ENCODE measurements at regions not wholly inside any gene's neighbourhood (a gene's known extent, or its start where the extent isn't known, plus 50 kb on each side); places are given as distances from the start of the nearest gene placed in this dataset.

DNA sequence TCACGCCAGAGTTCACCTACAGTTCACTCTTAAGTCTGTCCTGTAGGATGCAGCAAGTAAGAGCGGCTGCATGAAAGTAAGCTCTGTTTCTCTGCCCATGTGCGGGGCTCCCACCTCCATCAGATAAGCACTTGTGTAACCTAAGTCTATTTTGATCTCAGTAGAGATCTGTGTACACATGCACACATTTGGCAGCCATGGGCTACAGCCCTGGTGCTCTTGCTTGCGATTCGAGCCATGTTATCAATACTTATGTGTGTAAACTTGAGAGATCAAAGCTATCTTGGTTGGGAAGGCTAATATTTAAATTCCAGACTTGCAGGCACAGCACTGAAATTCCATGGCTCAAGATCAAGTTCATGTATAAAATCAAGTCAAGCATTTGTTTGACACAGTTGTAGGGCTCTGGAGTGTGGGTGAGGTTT lies 244.7 kb upstream of the FGGY start:
- DNase-seq (ENCODE audit: low spot score) = no peak
- TF ChIP-seq, protein P1, sequence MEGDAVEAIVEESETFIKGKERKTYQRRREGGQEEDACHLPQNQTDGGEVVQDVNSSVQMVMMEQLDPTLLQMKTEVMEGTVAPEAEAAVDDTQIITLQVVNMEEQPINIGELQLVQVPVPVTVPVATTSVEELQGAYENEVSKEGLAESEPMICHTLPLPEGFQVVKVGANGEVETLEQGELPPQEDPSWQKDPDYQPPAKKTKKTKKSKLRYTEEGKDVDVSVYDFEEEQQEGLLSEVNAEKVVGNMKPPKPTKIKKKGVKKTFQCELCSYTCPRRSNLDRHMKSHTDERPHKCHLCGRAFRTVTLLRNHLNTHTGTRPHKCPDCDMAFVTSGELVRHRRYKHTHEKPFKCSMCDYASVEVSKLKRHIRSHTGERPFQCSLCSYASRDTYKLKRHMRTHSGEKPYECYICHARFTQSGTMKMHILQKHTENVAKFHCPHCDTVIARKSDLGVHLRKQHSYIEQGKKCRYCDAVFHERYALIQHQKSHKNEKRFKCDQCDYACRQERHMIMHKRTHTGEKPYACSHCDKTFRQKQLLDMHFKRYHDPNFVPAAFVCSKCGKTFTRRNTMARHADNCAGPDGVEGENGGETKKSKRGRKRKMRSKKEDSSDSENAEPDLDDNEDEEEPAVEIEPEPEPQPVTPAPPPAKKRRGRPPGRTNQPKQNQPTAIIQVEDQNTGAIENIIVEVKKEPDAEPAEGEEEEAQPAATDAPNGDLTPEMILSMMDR (IDR thresholded peaks at IDR 0.05; ENCODE audit: extremely low read depth, insufficient read depth, missing control alignments) = no peak
- in situ Hi-C loops (cut with MboI; ENCODE audit: low pct_unique_long_range_greater_than_20kb, low sequenced_read_pairs, unreplicated experiment) = no loop called here

DNA sequence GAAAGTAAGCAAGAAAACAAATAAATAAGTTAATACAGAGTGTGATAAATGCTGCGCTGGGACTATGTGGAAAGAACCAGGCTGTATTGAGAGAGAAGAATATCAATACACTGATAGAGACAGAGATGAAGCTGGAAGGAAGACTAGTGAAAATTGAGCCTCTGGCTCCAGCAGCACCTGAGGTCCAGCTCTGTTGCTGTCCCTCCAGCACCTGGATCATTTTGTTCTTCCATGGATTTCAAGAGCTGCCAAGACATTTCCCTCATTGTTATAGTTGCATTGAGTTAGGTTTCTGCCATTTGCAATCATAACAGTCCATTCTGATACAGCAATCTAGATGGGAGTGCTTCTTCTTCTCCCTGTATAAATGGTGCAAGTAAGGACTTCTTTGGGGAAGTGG lies 242.7 kb upstream of the FGGY start:
- in situ Hi-C loops (cut with MboI; ENCODE audit: low pct_unique_long_range_greater_than_20kb, low sequenced_read_pairs, unreplicated experiment) = no loop called here
- DNase-seq (ENCODE audit: low spot score) = no peak
- TF ChIP-seq, protein P1 (IDR thresholded peaks at IDR 0.05; ENCODE audit: extremely low read depth, insufficient read depth, missing control alignments) = no peak

DNA sequence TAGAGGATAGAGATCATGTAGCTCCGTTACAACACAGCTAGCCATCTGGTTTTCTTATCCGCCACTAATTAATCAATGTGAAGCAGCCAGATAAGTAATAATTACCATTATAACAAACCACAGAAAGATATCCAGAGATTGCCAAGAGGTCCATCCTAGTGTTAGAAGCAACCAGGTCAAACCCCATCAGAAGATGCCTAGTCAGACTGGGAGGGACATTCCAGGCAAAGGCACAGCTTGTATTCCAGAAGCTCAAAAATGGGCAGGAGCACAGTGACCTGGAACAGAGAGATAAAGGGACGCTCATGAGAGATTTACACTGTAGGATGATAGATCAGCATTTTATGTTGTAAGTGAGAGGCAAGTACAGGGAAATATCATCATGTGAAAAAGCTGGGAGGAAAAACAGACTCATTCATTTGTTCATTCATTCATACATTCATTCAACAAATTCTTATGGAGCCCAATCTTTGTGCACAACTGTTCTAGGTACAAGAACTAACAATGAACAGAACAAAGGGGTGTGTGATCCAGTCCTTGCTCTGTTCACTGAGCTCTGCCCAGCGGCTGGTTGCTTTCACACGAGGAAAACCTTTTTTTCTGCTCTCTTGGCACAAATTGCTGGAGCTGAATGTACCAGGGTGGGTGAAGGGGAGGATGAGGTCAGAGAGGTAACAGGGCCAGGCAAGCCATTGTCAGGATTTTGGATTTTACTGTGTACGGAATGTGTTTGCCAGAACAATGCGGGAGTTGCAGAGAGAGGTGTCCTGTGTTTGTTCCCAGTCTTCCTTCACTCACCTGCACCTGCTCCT lies 240.8 kb upstream of the FGGY start:
- TF ChIP-seq, protein P1 (IDR thresholded peaks at IDR 0.05; ENCODE audit: extremely low read depth, insufficient read depth, missing control alignments) = no peak
- DNase-seq (ENCODE audit: low spot score) = no peak
- in situ Hi-C loops (cut with MboI; ENCODE audit: low pct_unique_long_range_greater_than_20kb, low sequenced_read_pairs, unreplicated experiment) = no loop called here

DNA sequence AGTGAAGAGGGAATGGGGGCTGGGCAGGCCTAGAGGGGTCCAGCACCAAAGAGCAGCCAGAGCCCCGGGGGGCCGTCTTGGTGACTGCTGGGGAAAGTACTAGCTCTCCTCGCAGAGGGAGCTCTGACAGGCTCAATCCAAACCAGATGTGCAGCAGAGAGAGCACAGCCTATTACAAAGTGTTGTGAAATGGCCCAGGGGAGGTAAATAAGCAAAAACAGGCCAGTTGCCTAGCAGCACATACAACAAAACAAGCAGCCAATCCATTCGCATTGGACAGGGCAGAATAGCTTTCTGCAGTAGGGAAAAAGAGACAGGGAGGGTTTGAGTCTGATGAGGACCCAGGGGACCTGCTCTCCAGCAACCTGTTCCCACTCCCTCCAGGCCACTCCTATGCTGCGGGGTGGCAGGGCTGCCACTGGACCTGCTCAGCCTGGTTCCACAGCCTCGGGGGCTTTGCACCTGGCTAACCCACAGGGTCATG lies 239.6 kb upstream of the FGGY start:
- TF ChIP-seq, protein P1 (IDR thresholded peaks at IDR 0.05; ENCODE audit: extremely low read depth, insufficient read depth, missing control alignments) = no peak
- in situ Hi-C loops (cut with MboI; ENCODE audit: low pct_unique_long_range_greater_than_20kb, low sequenced_read_pairs, unreplicated experiment) = no loop called here
- DNase-seq (ENCODE audit: low spot score) = no peak

DNA sequence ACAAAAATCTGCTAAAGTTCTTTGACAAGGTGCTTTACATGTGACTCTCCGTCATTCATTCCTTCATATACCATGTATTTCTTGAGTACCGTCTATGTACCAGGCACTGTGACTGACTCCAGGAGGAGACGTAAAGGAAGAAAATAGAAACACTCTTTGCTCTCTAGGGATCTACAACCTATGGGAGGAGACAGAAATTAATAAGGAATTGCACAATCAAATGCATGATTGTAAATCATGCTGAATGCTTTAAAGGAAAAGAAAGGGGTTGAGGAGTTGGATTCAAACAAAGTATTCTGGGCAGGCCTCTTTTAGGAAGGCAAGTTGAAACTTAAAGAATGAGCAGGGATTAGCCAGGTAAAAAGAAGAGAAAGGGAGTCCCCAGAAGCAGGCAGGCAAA lies 239.1 kb upstream of the FGGY start:
- in situ Hi-C loops (cut with MboI; ENCODE audit: low pct_unique_long_range_greater_than_20kb, low sequenced_read_pairs, unreplicated experiment) = no loop called here
- no peak for DNase-seq (ENCODE audit: low spot score)

DNA sequence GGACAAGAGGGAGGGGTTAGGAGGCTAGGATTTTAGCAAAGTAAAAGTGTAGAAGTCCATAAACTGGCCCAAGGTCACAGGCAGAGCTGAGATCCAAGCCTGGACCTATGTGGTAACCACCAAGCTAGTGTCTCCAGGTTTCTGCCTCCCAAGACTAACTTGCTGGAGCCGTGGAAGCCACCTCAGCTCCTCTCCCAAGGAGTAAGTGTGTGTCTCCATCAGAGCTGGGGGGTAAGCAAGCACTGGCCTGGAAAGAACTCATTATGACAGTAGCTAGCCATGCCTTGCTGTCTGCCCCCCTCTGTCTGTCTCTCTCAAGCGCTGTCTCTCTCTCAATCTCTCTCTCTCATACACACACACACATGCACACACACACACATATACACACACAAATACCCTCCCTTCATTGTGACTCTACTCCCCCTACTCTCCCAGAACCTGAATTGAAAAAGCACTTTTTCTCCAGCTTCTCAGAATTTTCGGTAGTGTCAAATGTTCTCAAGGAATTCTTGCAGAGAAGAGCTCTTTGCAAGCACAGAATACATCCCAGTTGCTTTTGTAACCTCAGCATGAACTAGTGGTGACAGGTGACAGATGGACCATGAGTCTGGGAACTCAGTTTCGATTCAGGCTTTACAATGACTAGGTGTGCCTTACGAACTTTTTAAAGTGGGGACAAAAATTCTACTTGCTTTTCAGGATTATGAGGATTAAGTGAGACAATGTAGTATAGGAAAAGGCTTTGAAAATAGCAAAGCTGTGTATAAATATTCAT lies 238.0 kb upstream of the FGGY start:
- TF ChIP-seq, protein P1 (IDR thresholded peaks at IDR 0.05; ENCODE audit: extremely low read depth, insufficient read depth, missing control alignments) = no peak
- in situ Hi-C loops (cut with MboI; ENCODE audit: low pct_unique_long_range_greater_than_20kb, low sequenced_read_pairs, unreplicated experiment) = no loop called here
- DNase-seq (ENCODE audit: low spot score) = no peak

More for the DNA sequence above, 239.1 kb upstream of the FGGY start:
- TF ChIP-seq, protein P1 (IDR thresholded peaks at IDR 0.05; ENCODE audit: extremely low read depth, insufficient read depth, missing control alignments) = no peak
